ENCODE measurements at regions not wholly inside any gene's neighbourhood (a gene's known extent, or its start where the extent isn't known, plus 50 kb on each side); places are given as distances from the start of the nearest gene placed in this dataset.

- TF ChIP-seq CTCF (conservative IDR thresholded peaks at IDR 0.05; ENCODE audit: low read depth, low read length) (no peak), EZH2 (IDR thresholded peaks at IDR 0.05; ENCODE audit: borderline replicate concordance, low read depth, low read length, poor library complexity, severe bottlenecking) (no peak)
These were observed 309.7 kb upstream of the C2CD4B start for GRCh38 chr15:62474771-62475124.

Data from A673 (cell line).